ENCODE measurements at regions not wholly inside any gene's neighbourhood (a gene's known extent, or its start where the extent isn't known, plus 50 kb on each side); places are given as distances from the start of the nearest gene placed in this dataset.

DNA sequence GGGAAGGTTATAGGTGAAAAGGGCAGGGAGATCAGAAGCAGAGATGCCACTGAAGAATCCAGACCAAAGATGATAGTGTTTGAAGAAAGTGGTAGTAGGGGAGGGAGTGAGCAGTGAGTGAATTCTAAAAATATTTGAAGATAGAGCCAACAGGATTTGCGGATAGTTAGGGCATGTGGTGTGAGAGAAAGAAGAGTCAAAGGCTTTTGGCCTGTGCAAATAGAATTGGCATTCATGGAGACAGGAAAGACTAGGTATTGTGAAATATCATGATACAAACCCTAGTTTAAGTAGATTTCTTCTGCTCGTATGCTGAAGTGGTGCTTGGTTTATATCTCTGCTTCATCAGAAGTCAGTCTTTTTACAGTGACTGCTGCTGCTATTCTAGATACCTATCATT is 224.2 kb upstream of the CFAP20DC start:
- no TSS peak for BruUV-seq (replicated peaks)

DNA sequence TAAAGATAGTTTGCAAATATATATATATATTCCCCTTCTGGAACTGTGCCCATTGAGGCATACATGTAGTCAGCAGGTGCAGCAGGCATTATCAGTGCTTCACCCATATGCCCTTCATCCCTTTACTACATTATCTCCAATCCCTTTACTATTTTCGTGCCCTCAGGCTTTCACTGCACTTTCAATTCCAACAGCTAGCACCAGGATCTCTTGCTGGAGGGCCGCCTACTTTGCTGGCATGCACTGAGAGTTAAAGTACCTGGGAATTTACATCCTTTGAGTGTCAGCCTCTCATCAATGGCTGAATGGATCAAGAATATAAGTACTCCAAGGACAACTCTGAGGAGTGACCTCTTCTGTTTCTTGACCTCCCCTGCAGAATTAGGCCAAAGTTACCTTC is 222.1 kb upstream of the CFAP20DC start:
- DNase-seq (ENCODE audit: low spot score) = no peak
- POLR2A ChIA-PET (ENCODE audit: low non-redundant PET) = no interaction called here
- H3K36me3 ChIP-seq (ENCODE audit: insufficient read depth, low read length, poor library complexity, severe bottlenecking) = no peaks in the 10 kb centered on the region
- intact Hi-C loops (cut with micrococcal nuclease; ENCODE audit: unreplicated experiment) = no loop called here
- CTCF ChIA-PET = no interaction called here
- no peaks in the 10 kb centered on the region for H3K4me1 ChIP-seq (ENCODE audit: insufficient read depth, low read length, poor library complexity, severe bottlenecking)
- no peaks in the 10 kb centered on the region for H3K27me3 ChIP-seq (replicated peaks; ENCODE audit: insufficient read depth, low read depth, low read length, poor library complexity)
- no peak for TF ChIP-seq EZH2 (IDR thresholded peaks at IDR 0.05; ENCODE audit: borderline replicate concordance, low read depth, low read length, poor library complexity, severe bottlenecking)
- TF ChIP-seq, protein P1, sequence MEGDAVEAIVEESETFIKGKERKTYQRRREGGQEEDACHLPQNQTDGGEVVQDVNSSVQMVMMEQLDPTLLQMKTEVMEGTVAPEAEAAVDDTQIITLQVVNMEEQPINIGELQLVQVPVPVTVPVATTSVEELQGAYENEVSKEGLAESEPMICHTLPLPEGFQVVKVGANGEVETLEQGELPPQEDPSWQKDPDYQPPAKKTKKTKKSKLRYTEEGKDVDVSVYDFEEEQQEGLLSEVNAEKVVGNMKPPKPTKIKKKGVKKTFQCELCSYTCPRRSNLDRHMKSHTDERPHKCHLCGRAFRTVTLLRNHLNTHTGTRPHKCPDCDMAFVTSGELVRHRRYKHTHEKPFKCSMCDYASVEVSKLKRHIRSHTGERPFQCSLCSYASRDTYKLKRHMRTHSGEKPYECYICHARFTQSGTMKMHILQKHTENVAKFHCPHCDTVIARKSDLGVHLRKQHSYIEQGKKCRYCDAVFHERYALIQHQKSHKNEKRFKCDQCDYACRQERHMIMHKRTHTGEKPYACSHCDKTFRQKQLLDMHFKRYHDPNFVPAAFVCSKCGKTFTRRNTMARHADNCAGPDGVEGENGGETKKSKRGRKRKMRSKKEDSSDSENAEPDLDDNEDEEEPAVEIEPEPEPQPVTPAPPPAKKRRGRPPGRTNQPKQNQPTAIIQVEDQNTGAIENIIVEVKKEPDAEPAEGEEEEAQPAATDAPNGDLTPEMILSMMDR (conservative IDR thresholded peaks at IDR 0.05; ENCODE audit: low read depth, low read length) = no peak
- BruUV-seq (replicated peaks) = no TSS peak
- no peak overlapping the region for H3K27ac ChIP-seq (ENCODE audit: low read depth, low read length, poor library complexity, severe bottlenecking)
- no peaks in the 10 kb centered on the region for H3K9me3 ChIP-seq (ENCODE audit: low read depth, low read length, poor library complexity, severe bottlenecking)
- no peak overlapping the region for H3K4me3 ChIP-seq (ENCODE audit: low read depth, low read length, poor library complexity, severe bottlenecking)

More for the DNA sequence above, 224.2 kb upstream of the CFAP20DC start:
- POLR2A ChIA-PET (ENCODE audit: low non-redundant PET) = no interaction called here
- no peaks in the 10 kb centered on the region for H3K9me3 ChIP-seq (ENCODE audit: low read depth, low read length, poor library complexity, severe bottlenecking)
- no peaks in the 10 kb centered on the region for H3K4me1 ChIP-seq (ENCODE audit: insufficient read depth, low read length, poor library complexity, severe bottlenecking)
- CTCF ChIA-PET = no interaction called here
- no peak overlapping the region for H3K27ac ChIP-seq (ENCODE audit: low read depth, low read length, poor library complexity, severe bottlenecking)
- no peak for DNase-seq (ENCODE audit: low spot score)
- H3K4me3 ChIP-seq (ENCODE audit: low read depth, low read length, poor library complexity, severe bottlenecking) = no peak overlapping the region
- TF ChIP-seq, protein P1 (conservative IDR thresholded peaks at IDR 0.05; ENCODE audit: low read depth, low read length) = no peak
- no peak for TF ChIP-seq EZH2 (IDR thresholded peaks at IDR 0.05; ENCODE audit: borderline replicate concordance, low read depth, low read length, poor library complexity, severe bottlenecking)
- H3K36me3 ChIP-seq (ENCODE audit: insufficient read depth, low read length, poor library complexity, severe bottlenecking) = no peaks in the 10 kb centered on the region
- intact Hi-C loops (cut with micrococcal nuclease; ENCODE audit: unreplicated experiment) = no loop called here
- no peaks in the 10 kb centered on the region for H3K27me3 ChIP-seq (replicated peaks; ENCODE audit: insufficient read depth, low read depth, low read length, poor library complexity)

DNA sequence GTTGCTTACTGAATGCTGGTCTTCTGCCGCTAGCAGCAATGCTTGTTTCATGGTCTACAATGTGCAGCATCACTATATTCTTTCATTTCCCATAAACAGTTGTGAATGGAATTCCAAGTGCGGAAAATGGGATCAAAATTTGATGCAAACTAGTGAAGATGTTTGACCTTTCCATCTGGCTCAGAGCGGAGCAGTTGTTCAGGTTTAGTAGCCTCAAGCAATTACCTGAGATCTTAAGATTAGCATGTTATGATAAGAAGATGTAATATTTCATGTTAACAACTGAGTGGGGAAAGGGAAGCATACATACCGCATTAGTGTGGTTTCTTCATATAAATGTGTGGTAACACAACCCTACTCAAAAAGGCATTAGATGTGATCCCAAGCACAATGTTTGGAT is 221.1 kb upstream of the CFAP20DC start:
- CTCF ChIA-PET = no interaction called here
- Histone ChIP-seq H3K9me3 (ENCODE audit: low read depth, low read length, poor library complexity, severe bottlenecking) (no peaks in the 10 kb centered on the region), H3K27me3 (replicated peaks; ENCODE audit: insufficient read depth, low read depth, low read length, poor library complexity) (no peaks in the 10 kb centered on the region), H3K27ac (ENCODE audit: low read depth, low read length, poor library complexity, severe bottlenecking) (no peak overlapping the region), H3K36me3 (ENCODE audit: insufficient read depth, low read length, poor library complexity, severe bottlenecking) (no peaks in the 10 kb centered on the region), H3K4me3 (ENCODE audit: low read depth, low read length, poor library complexity, severe bottlenecking) (no peak overlapping the region), H3K4me1 (ENCODE audit: insufficient read depth, low read length, poor library complexity, severe bottlenecking) (no peaks in the 10 kb centered on the region)
- intact Hi-C loops (cut with micrococcal nuclease; ENCODE audit: unreplicated experiment) = no loop called here
- BruUV-seq (replicated peaks) = no TSS peak
- no peak for DNase-seq (ENCODE audit: low spot score)
- no peak for TF ChIP-seq EZH2 (IDR thresholded peaks at IDR 0.05; ENCODE audit: borderline replicate concordance, low read depth, low read length, poor library complexity, severe bottlenecking)
- TF ChIP-seq, protein P1 (conservative IDR thresholded peaks at IDR 0.05; ENCODE audit: low read depth, low read length) = no peak
- POLR2A ChIA-PET (ENCODE audit: low non-redundant PET) = no interaction called here
